ENCODE measurements at regions not wholly inside any gene's neighbourhood (a gene's known extent, or its start where the extent isn't known, plus 50 kb on each side); places are given as distances from the start of the nearest gene placed in this dataset.

- Histone ChIP-seq H3K36me3 (replicated peaks; ENCODE audit: insufficient read depth, low read depth) (no peaks in the 10 kb centered on the region), H3K79me2 (no peaks in the 10 kb centered on the region), H4K20me1 (ENCODE audit: insufficient read depth, poor library complexity, severe bottlenecking) (no peaks in the 10 kb centered on the region), H2AFZ (no peak overlapping the region), H3K9me2 (replicated peaks; ENCODE audit: insufficient read depth) (no peaks in the 10 kb centered on the region), H3K9me3 (ENCODE audit: low read depth) (no peaks in the 10 kb centered on the region), H3K4me3 (no peak overlapping the region), H3K4me2 (no peak overlapping the region), H3K27me3 (no peaks in the 10 kb centered on the region), H3K4me1 (ENCODE audit: insufficient read depth) (no peaks in the 10 kb centered on the region), H3K27ac (no peak overlapping the region)
- TF ChIP-seq EZH2 (IDR thresholded peaks at IDR 0.05; ENCODE audit: borderline replicate concordance), result no peak
- TF ChIP-seq CTCF (IDR thresholded peaks at IDR 0.05; ENCODE audit: poor library complexity), result no peak
- TF ChIP-seq EZH2phosphoT487 (IDR thresholded peaks at IDR 0.05; ENCODE audit: low read depth, severe bottlenecking, unreplicated experiment), result no peak
- DNase-seq (ENCODE audit: low spot score), result no peak
- 45% methylated on average over 3 of the region's 3 CpGs for WGBS (ENCODE audit: low lambda C conversion rate, missing lambda C conversion rate)
Measured at GRCh38 chr18:28541276-28541930, 364.5 kb upstream of the CDH2 start.

GRCh38 chr18:28529644-28530043 is 352.7 kb upstream of the CDH2 start:
- Histone ChIP-seq H3K79me2 (no peaks in the 10 kb centered on the region), H3K27ac (no peak overlapping the region), H3K27me3 (no peaks in the 10 kb centered on the region), H4K20me1 (ENCODE audit: insufficient read depth, poor library complexity, severe bottlenecking) (no peaks in the 10 kb centered on the region), H3K4me3 (no peak overlapping the region), H3K9me2 (replicated peaks; ENCODE audit: insufficient read depth) (no peaks in the 10 kb centered on the region), H3K4me1 (ENCODE audit: insufficient read depth) (no peaks in the 10 kb centered on the region), H3K9me3 (ENCODE audit: low read depth) (no peaks in the 10 kb centered on the region), H3K4me2 (no peak overlapping the region), H2AFZ (no peak overlapping the region), H3K36me3 (replicated peaks; ENCODE audit: insufficient read depth, low read depth) (no peaks in the 10 kb centered on the region)
- TF ChIP-seq EZH2phosphoT487 (IDR thresholded peaks at IDR 0.05; ENCODE audit: low read depth, severe bottlenecking, unreplicated experiment) (no peak), CTCF (IDR thresholded peaks at IDR 0.05; ENCODE audit: poor library complexity) (no peak), EZH2 (IDR thresholded peaks at IDR 0.05; ENCODE audit: borderline replicate concordance) (no peak)
- DNase-seq (ENCODE audit: low spot score), result no peak
- 100% methylated on average over 1 of the region's 1 CpG for WGBS (ENCODE audit: low lambda C conversion rate, missing lambda C conversion rate)

- Histone ChIP-seq H3K27ac (no peak overlapping the region), H2AFZ (no peak overlapping the region), H3K9me3 (ENCODE audit: low read depth) (no peaks in the 10 kb centered on the region), H3K36me3 (replicated peaks; ENCODE audit: insufficient read depth, low read depth) (no peaks in the 10 kb centered on the region), H3K4me3 (no peak overlapping the region), H3K4me1 (ENCODE audit: insufficient read depth) (no peaks in the 10 kb centered on the region), H3K9me2 (replicated peaks; ENCODE audit: insufficient read depth) (no peaks in the 10 kb centered on the region), H3K4me2 (no peak overlapping the region), H3K79me2 (no peaks in the 10 kb centered on the region), H3K27me3 (no peaks in the 10 kb centered on the region), H4K20me1 (ENCODE audit: insufficient read depth, poor library complexity, severe bottlenecking) (no peaks in the 10 kb centered on the region)
- no peak for TF ChIP-seq EZH2 (IDR thresholded peaks at IDR 0.05; ENCODE audit: borderline replicate concordance)
- no peak for TF ChIP-seq CTCF (IDR thresholded peaks at IDR 0.05; ENCODE audit: poor library complexity)
- TF ChIP-seq EZH2phosphoT487 (IDR thresholded peaks at IDR 0.05; ENCODE audit: low read depth, severe bottlenecking, unreplicated experiment), result no peak
- WGBS (ENCODE audit: low lambda C conversion rate, missing lambda C conversion rate), result 93% methylated on average over 1 of the region's 1 CpG
- DNase-seq (ENCODE audit: low spot score), result no peak
Measured at GRCh38 chr18:28526196-28526595, 349.3 kb upstream of the CDH2 start.

Measured in hepatocyte (in vitro differentiated cells).